B cell (primary cell): ENCODE measurements at regions not wholly inside any gene's neighbourhood (a gene's known extent, or its start where the extent isn't known, plus 50 kb on each side); places are given as distances from the start of the nearest gene placed in this dataset.

ENCODE experiments used
- ATAC-seq: fragments of 200-7000 bp; cut with Tn5 transposase; one replicate; pipeline ENCODE4 v1.10.0; 2021; ENCODE audit warnings: low read depth, mild to moderate bottlenecking, moderate number of reproducible peaks, moderate library complexity
- CTCF ChIA-PET: fragments of 350-600 bp; sonication (Branson Sonifier 250); formaldehyde crosslinking; loops from one replicate; lab custom pipeline; 2021; ENCODE audit warnings: antibody characterized with exemption, inconsistent platforms; lab: Charles Lee
- POLR2A ChIA-PET: fragments of 350-600 bp; sonication (Branson Sonifier 250); formaldehyde crosslinking; loops from one replicate; lab custom pipeline; 2021; ENCODE audit warnings: antibody characterized with exemption; lab: Charles Lee
- DNase-seq: peaks from one replicate; pipeline ENCODE4 v3.0.0; 2013
- H2AFZ ChIP-seq: 2 replicates; pipeline ENCODE4 v1.6.1; 2012; ENCODE audit warnings: mild to moderate bottlenecking, low read depth, low read length; ENCODE audit not compliant: insufficient read depth, poor library complexity, severe bottlenecking
- H3K27ac ChIP-seq, 2 donors: 1 replicate in 1 of 2; 2 replicates in 1 of 2; pipeline ENCODE4 v1.5.1; 2012 to 2013; ENCODE audit warnings: low read length in 2 of 2, mild to moderate bottlenecking in 2 of 2, moderate library complexity in 1 of 2
- H3K27me3 ChIP-seq, 4 experiments: fragments of 200-600 bp in 1 of 4; sonication (generic) in 1 of 4; replicated peaks in 1 of 4; 1 replicate in 2 of 4; 2 replicates in 2 of 4; pipeline versions ENCODE4 v1.6.1 to v1.7.0; 2013 to 2016; ENCODE audit warnings: low read length in 3 of 4, mild to moderate bottlenecking in 2 of 4, mixed read lengths in 1 of 4, moderate library complexity in 1 of 4; ENCODE audit not compliant: insufficient read depth in 4 of 4, control insufficient read depth in 3 of 4; ENCODE audit errors: control extremely low read depth in 1 of 4
- H3K36me3 ChIP-seq, 2 experiments: replicated peaks in 1 of 2; 1 replicate in 1 of 2; 2 replicates in 1 of 2; pipeline versions ENCODE4 v1.6.1 to v1.7.1; 2013; ENCODE audit warnings: low read length in 1 of 2; ENCODE audit not compliant: insufficient read depth in 2 of 2, control insufficient read depth in 1 of 2; ENCODE audit errors: control extremely low read depth in 1 of 2, extremely low read depth in 1 of 2
- H3K4me1 ChIP-seq, 2 donors: fragments of 200-600 bp in 1 of 2; sonication (generic) in 1 of 2; 1 replicate in 1 of 2; 2 replicates in 1 of 2; pipeline versions ENCODE4 v1.5.1 to v1.6.1; 2013 to 2017; ENCODE audit warnings: low read length in 2 of 2; ENCODE audit not compliant: control insufficient read depth in 2 of 2, insufficient read depth in 2 of 2
- H3K4me2 ChIP-seq: replicated peaks from 2 replicates; pipeline ENCODE3; 2012; ENCODE audit warnings: mild to moderate bottlenecking, low read depth, low read length; ENCODE audit not compliant: poor library complexity, severe bottlenecking
- H3K4me3 ChIP-seq, 5 experiments: fragments of 200-600 bp in 1 of 5; sonication (generic) in 1 of 5; 1 replicate in 3 of 5; 2 replicates in 2 of 5; pipeline versions ENCODE4 v1.5.1 to v1.7.0; 2011 to 2016; ENCODE audit warnings: low read length in 4 of 5, mild to moderate bottlenecking in 4 of 5, low read depth in 2 of 5, control low read depth in 1 of 5, moderate library complexity in 1 of 5; ENCODE audit not compliant: insufficient read depth in 1 of 5; ENCODE audit errors: control extremely low read depth in 1 of 5, extremely low read depth in 1 of 5
- H3K79me2 ChIP-seq: fragments of 200-600 bp; sonication (generic); one replicate; pipeline ENCODE4 v1.6.0; 2016; ENCODE audit warnings: low read length; ENCODE audit not compliant: control insufficient read depth, insufficient read depth
- H3K9ac ChIP-seq: fragments of 200-600 bp; sonication (generic); 2 replicates; pipeline ENCODE4 v1.6.1; 2017; ENCODE audit warnings: mild to moderate bottlenecking, low read length, moderate library complexity
- H3K9me3 ChIP-seq, 3 donors: one replicate each; pipeline versions ENCODE4 v1.6.1 to v1.7.1; 2013; ENCODE audit warnings: low read length in 2 of 3; ENCODE audit not compliant: control insufficient read depth in 2 of 3, insufficient read depth in 1 of 3; ENCODE audit errors: control extremely low read depth in 1 of 3
- H4K20me1 ChIP-seq: 2 replicates; pipeline ENCODE4 v1.6.0; 2012; ENCODE audit warnings: mild to moderate bottlenecking, low read length; ENCODE audit not compliant: insufficient read depth, control insufficient read depth, poor library complexity, severe bottlenecking
- H3K27ac Mint-ChIP-seq: one replicate; pipeline ENCODE4 v1.8.0; 2021; ENCODE audit warnings: mixed read lengths
- H3K27me3 Mint-ChIP-seq: one replicate; pipeline ENCODE4 v1.8.0; 2021; ENCODE audit warnings: mixed read lengths
- H3K4me1 Mint-ChIP-seq: one replicate; pipeline ENCODE4 v1.8.0; 2021; ENCODE audit warnings: mixed read lengths
- H3K4me3 Mint-ChIP-seq: one replicate; pipeline ENCODE4 v1.8.0; 2021; ENCODE audit warnings: mixed read lengths
- H3K9me3 Mint-ChIP-seq: one replicate; pipeline ENCODE4 v1.8.0; 2022; ENCODE audit warnings: mixed read lengths; ENCODE audit not compliant: insufficient read depth
- EZH2 ChIP-seq: IDR thresholded peaks from 2 replicates; pipeline ENCODE4 v1.6.1; 2012; ENCODE audit warnings: borderline replicate concordance, low read depth, mild to moderate bottlenecking, moderate library complexity, low read length; ENCODE audit not compliant: insufficient read depth, poor library complexity, severe bottlenecking
- WGBS: methylation state at CpG from one replicate; pipeline ENCODE4 v1.1.5; 2013; ENCODE audit warnings: missing lambda C conversion rate; ENCODE audit not compliant: insufficient coverage; 5-methylcytosine and 5-hydroxymethylcytosine counted together
- intact Hi-C: fragments of 100-400 bp; cut with micrococcal nuclease; formaldehyde crosslinking; loops from one replicate; pipeline ENCODE4 v1.10.0; 2022
- TF ChIP-seq, protein P1 (sequence below): fragments of 200-600 bp; IDR thresholded peaks from one replicate; pipeline ENCODE4 v1.8.0; 2022; ENCODE audit warnings: antibody characterized with exemption, mild to moderate bottlenecking

DNA sequence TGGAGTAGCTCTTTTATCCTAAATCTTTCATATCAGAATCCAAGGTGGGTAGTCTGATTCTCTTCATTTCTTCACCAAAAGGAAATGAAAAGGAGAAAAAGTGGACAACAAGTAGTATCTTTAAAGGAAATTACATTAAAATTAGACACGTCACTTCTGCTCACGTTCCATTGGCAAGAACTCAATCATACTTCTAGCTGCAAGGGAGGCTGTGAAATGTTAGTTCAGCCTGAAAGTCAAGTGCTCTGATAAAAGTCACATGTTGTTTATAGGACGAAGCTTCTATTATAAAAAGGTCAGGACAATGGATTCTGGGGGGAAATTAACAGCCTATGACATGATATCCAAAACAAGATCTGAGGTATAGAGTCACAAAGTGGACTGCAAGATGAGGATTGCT is 164.6 kb upstream of the MCTP2 start:
- intact Hi-C loops: no loop called here
- H3K79me2 ChIP-seq: no peaks in the 10 kb centered on the region
- ATAC-seq (no peak), DNase-seq (no peak)
- TF ChIP-seq EZH2: no peak
- TF ChIP-seq, protein P1, sequence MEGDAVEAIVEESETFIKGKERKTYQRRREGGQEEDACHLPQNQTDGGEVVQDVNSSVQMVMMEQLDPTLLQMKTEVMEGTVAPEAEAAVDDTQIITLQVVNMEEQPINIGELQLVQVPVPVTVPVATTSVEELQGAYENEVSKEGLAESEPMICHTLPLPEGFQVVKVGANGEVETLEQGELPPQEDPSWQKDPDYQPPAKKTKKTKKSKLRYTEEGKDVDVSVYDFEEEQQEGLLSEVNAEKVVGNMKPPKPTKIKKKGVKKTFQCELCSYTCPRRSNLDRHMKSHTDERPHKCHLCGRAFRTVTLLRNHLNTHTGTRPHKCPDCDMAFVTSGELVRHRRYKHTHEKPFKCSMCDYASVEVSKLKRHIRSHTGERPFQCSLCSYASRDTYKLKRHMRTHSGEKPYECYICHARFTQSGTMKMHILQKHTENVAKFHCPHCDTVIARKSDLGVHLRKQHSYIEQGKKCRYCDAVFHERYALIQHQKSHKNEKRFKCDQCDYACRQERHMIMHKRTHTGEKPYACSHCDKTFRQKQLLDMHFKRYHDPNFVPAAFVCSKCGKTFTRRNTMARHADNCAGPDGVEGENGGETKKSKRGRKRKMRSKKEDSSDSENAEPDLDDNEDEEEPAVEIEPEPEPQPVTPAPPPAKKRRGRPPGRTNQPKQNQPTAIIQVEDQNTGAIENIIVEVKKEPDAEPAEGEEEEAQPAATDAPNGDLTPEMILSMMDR: no peak
- H3K27ac Mint-ChIP-seq: no peak overlapping the region
- H4K20me1 ChIP-seq: no peaks in the 10 kb centered on the region
- no peak overlapping the region for H3K9ac ChIP-seq
- ChIA-PET CTCF (no interaction called here), POLR2A (no interaction called here)
- no peak overlapping the region for H2AFZ ChIP-seq
- peaks cover 14% of the 10 kb centered on the region for H3K27me3 Mint-ChIP-seq
- H3K9me3 Mint-ChIP-seq: peaks cover 7% of the 10 kb centered on the region
- H3K27ac ChIP-seq: no peak overlapping the region
- no peak overlapping the region for H3K4me3 Mint-ChIP-seq
- H3K4me3 ChIP-seq: no peak overlapping the region
- no peak overlapping the region for H3K4me2 ChIP-seq
- 100% methylated on average over 1 of the region's 3 CpGs for WGBS
- H3K9me3 ChIP-seq: peaks cover 0 to 3% (median 0%) of the 10 kb centered on the region in 3 donors
- H3K4me1 ChIP-seq: no peaks in the 10 kb centered on the region
- no peaks in the 10 kb centered on the region for H3K4me1 Mint-ChIP-seq
- H3K36me3 ChIP-seq: no peaks in the 10 kb centered on the region
- no peaks in the 10 kb centered on the region for H3K27me3 ChIP-seq

DNA sequence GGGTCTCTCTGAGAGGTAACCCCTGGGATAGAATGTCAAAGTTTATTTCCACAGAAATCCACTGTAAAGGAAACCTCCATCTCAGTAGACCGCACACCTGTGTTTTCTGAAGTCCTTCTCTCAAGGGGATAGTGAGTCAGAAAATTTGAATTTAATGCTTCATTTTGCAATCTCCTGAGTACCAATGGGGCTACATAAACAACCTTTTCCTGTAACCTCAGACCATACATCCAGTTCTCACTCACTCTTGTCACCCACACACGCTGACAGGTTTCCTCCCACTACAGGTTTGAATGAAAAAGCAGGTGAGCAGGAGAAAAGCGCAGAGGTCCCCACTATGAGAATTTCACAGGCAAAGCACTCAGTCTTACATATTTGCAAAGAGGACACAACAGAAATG is 165.3 kb upstream of the MCTP2 start:
- ChIA-PET CTCF (no interaction called here), POLR2A (no interaction called here)
- no peak for DNase-seq
- Histone ChIP-seq H3K4me3 (no peak overlapping the region), H3K27ac (no peak overlapping the region), H3K27me3 (no peaks in the 10 kb centered on the region), H3K79me2 (no peaks in the 10 kb centered on the region), H3K9ac (no peak overlapping the region), H3K4me2 (no peak overlapping the region), H3K4me1 (no peaks in the 10 kb centered on the region), H4K20me1 (no peaks in the 10 kb centered on the region), H2AFZ (no peak overlapping the region), H3K36me3 (no peaks in the 10 kb centered on the region), H3K9me3 (peaks cover 0 to 3% (median 0%) of the 10 kb centered on the region in 3 donors)
- H3K4me1 Mint-ChIP-seq: no peaks in the 10 kb centered on the region
- H3K4me3 Mint-ChIP-seq: no peak overlapping the region
- peaks cover 14% of the 10 kb centered on the region for H3K27me3 Mint-ChIP-seq
- H3K9me3 Mint-ChIP-seq: peaks cover 7% of the 10 kb centered on the region
- no peak overlapping the region for H3K27ac Mint-ChIP-seq
- no peak for ATAC-seq
- TF ChIP-seq, protein P1: no peak
- no peak for TF ChIP-seq EZH2
- intact Hi-C loops: no loop called here
- WGBS: 80% methylated on average over 1 of the region's 3 CpGs
